ENCODE measurements at regions not wholly inside any gene's neighbourhood (a gene's known extent, or its start where the extent isn't known, plus 50 kb on each side); places are given as distances from the start of the nearest gene placed in this dataset.
A peak's percentile ranks its signal among the peaks of the same experiment; 100 is the strongest.
"Not testable (repeated sequence)": the region's sequence is repeated elsewhere in the genome, so short reads cannot be mapped to it uniquely, and the experiment has no call there.

DNA sequence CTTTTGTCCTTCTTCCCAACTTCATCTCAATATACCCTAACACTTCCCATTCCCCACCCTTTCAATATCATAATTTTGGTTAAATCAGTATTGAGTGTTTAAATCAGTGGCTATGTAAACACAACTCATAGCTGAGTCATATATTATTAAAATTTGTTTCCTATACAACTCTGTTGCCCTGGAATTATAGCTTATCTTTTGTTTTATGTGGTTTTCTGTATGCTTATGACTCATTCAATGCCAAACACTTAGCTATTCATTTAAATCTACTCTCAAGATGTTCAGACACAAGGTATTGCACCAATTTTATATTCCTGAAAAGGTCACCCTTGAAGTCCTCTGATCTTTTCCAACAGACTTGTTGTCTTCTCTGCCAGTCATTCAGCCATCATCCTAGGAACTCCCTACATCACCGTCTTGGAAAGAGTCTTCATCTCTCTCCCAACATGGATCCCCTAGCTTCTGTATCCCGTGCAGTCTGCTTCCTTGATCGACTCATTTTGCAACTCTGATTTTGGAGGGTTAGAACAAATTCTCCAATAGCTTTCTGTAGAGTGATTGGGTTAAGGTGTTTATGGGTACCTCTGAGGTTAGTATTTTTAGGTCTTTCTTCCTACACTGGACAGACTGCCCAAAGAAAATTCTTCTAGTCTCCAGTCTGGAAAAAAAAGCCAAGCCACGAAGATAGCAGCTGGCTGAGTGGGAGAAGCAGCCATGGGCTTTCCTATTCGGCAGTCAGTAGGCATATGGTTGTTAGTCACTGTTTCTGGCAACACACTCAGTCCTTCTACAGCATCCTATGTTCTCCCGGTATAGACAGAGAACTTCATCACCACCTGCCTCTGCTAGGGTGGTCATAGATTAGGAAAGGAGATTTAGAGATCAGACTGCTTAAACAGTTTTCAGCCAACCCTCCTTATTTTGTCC lies 102.1 kb downstream of the CRPPA start:
- DNase-seq, result no peak

DNA sequence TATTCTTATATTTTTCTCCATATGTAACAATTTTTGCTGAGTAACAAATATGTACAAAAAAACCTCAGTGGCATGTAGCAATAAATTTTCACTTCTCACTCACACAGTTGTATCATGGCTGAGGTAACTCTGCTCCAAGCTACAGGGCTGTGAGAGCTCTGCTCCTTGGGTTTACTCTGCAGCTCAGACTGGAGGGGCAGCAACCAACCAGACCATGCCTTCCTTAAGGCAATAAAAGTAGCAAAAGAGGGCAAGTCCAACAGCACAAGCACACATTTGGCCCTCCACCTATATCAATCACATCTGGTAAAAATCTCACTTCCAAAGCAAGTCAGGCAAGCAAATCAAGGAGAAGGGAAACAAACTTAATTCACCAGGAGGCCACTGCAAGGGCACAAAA lies 102.9 kb downstream of the CRPPA start:
- DNase-seq, result no peak

DNA sequence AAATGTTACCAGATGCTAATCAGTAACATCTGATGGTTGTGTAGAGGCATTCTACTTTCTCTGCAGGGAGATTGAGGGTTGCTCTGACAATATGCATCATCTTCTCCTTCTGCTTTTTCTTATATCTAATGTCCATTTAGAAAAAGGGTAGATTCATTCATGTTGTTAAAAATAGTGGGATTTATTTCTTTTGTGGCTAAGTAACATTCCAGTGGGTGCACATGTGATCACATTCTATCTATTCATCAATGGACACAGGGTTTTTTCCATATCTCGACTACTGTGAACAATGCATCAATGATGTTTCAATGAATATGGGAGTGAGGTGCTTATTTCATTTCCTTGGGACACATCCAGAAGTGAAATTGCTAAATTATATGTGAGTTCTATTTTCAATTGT lies 103.9 kb downstream of the CRPPA start:
- DNase-seq, result no peak

DNA sequence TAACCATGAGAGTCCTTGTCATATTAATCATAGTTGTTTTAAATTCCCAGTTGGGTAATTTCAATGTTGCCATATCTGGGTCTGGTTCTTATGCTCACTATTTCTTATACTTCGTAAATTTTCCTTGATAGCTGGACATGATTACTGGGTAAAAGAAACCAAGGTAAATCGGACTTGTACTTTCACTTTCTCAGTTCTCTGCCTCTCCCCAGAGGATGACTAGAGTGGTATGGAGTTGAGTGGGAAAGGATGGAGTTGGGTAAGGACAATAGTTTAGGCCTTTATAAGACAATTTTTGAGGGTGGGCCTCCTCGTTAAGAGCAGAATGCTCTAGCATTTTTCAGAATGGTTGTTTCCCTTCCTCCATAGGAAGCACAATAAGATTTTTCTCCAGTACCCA lies 106.1 kb downstream of the CRPPA start:
- DNase-seq, result no peak

DNA sequence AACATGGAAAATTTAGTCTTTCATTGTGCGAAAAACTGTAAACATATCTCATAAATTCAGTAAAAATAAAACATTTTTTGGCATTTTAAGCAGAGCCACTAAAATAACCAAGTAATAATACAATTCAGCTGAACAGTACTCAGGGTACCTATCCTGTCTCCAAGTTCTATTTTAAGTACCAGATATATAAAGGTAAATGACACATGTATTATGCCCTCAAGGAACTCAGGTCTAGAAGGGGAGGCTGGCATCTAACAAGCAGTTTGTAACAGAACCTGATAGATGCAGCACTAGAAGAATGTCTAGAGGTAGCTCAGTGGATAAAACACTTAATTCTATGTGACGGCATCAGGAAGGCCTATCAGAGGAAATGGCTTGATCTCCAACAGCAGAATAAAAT lies 112.2 kb downstream of the CRPPA start:
- DNase-seq, result no peak

DNA sequence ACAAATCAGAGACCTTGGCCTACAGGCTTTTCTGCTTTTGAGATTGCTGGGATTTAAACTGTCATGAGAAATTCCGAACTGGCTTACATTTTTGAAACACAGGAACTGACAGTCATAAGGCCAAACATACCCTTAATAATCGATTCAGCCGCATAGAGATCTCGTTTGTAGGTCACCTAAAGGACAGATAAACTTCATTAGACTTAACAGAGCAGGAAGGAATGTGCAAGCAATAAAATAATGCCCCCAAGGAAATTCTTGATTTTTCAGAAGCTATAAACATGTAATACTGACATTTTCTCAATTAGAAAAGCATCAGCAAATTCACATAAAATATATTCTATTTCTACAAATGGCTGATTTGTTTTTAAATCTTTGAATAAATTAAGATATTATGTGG lies 120.0 kb downstream of the CRPPA start:
- no peak for DNase-seq

DNA sequence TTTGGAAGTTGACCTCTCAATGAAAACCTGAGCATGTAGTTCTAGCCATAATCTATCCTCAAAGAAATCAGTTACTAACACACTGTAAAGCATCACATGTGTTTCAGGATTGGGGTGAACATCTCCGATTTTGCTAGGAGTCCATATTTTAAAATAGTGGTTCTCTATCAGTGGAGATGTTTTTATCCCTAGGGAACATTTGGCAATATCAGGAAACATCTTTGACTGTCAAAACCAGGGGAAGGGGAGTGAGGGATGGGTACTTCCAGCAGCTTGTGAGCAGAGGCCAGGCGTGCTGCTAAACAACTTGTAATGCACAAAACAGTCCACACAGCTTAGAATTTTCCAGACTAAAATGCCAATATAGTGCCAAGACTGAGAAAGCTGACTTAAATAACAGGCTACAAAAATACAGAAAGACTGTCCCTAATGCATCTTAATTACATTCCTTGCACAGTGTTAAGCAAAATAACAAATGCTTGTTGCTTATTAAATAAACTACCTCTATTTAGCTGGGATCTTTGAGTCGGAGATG lies 120.9 kb downstream of the CRPPA start:
- DNase-seq, result no peak

DNA sequence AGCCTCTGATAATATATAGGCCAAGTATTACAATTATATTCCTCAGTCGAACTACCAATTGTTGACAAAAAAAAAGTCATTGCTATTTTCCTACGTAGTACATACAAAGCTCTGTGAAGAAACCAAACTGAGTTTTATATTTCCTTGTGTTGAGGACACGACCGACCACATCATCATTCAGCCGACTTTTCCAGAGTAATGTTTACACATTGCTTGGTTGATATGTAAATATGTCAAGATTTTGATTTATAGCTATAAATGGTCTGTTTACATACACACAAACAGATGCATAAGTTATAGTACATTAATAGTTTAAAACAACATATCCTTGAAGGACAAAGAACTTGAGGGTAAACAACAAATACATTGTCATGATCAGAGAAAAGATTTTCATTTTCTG lies 121.5 kb downstream of the CRPPA start:
- no peak for DNase-seq

DNA sequence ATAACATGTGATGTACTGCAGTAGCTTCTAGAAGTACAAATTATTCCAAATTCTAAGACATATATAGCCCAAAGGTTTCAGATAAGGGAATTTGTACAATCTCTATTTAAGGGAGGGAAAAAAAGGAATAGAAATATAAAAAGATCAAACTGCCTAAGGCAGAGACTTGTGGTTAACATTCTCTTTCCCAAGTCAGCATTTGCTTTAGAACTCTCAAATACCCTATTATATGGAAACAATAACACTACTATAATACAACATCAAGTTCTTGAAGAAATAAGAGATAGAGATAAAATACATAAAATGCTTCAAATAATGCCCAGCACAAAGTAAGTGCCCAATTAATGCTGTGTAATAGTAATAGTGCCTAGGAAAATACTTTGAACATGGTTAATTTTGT lies 123.1 kb downstream of the CRPPA start:
- DNase-seq, result no peak

DNA sequence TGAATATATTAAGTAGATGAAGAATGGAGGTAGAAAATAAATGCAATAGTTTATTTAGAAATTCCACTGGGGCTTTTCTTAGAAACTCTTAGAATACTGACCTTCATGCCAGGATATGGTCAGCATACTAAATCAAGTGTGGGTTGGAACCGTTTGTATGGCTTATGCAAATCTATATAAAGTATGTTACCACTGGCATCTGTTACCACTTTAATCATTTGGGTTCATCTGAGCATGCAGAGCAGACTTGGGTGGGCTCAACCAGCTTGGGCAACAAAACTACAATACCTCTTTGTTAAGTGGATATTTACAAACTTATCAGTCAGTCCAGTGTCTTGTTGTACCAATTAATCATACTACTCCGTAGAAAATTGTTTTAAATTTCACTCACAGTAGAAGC lies 125.8 kb downstream of the CRPPA start:
- no peak for DNase-seq

DNA sequence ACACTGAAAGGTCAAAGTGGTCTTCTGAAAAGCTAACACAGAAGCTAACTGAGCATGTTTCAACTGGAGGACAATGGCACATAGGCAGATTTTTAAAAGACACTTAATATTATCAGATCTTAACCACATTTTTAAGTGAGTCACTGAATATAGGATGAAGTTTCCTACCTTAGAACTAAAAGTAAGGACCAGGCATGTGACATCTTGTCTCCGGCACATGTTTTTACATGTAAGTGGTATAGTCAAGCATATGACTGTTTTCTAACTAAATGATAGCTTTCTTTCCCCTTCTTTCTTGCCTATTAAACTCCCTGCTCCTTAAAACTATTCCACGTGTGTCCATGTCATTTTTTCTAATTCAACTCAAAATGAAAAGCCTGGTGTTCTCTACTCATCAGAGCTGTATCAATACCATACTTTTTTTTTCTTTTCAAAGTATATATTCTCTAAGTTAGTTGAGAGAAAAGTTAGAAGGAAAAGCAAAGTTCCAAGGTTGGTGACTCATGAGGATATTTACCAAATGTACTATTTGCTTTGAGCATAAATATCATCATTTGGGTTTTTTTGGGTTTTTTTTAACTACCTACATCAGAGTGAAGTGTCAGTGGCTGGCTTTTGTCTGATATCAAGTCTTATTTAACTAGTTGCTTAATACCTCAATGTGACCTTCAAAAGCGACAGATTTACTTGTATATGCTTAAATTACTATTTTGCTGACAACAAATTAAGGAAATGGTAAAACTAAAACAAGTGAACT lies 127.5 kb downstream of the CRPPA start:
- DNase-seq, result no peak

DNA sequence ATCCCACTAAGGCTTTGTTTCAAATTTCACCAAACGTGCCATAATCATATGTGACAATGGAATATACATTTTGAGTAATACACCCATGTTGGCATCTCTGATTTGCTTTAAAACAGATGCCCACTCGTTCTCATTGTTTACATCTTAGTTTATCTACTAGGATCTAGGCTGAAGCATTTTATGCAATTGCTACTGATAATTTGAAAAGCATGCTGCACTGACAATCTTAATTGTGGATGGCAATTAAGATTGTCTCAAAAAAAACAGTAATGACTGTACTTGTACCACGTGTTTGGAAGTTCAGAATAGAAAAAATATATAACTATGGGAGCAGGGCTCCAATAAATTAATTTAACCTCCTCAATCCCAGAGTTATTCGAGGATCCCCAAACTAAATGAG lies 136.8 kb downstream of the CRPPA start:
- no peak for DNase-seq

DNA sequence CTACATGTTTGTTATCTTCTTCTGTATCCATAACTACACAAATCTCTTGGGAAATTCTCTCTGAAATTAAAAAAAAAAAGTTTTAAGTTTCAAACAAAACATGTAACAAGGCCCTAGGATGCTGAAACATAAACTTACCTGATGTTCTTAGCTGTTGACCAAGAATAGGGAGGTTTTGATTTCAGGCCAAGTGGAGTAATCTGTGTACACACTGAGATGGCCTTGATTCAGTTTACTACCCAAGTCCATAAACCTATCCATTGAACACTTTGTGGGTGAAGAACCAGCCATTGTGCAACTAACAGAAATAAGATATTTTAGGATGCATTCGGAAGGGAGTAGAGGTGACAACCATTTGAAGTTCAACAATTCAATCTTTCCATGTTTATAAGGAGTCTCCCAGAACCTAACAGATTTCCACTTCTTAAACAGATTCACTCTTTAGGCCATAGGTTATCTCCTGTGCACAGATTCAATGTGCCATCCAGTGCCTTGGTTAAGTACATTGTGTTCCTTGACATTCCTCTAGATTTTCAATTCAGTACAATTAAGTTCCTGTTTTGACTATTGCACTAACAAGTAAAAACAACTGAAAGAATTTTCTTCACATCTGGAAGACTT lies 143.1 kb downstream of the CRPPA start:
- no peak for DNase-seq

DNA sequence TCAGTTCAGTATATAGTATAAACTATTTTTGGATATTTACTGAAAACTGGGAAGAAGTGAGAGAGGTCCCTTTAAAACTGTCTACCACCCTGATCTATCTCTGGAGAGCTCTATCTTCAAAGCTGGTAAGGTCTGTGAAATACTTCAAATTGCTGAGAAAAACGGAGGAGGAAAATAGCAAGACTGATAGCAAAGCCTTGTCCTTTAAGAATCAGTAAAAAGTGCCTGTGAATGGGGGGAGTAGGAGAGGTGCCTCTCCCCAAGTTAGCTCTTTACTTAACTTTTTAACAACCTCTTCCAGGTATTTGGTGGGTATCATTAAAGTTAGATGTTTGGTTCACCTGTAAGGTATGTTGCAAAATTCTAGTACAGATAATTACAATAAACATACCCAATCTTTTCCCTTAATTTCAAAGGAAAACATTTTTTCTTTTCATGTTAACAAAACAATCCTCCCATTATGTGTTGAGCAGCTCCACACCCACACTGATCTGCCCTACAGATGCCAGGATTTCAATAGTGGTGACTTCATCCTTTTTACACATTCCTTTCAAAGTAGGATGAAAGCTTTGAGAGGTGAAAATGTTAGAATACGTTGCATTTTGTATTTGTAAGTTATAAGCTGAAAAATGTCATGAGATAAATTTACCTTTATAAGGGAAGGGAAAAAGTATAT lies 149.2 kb downstream of the CRPPA start:
- no peak for DNase-seq

DNA sequence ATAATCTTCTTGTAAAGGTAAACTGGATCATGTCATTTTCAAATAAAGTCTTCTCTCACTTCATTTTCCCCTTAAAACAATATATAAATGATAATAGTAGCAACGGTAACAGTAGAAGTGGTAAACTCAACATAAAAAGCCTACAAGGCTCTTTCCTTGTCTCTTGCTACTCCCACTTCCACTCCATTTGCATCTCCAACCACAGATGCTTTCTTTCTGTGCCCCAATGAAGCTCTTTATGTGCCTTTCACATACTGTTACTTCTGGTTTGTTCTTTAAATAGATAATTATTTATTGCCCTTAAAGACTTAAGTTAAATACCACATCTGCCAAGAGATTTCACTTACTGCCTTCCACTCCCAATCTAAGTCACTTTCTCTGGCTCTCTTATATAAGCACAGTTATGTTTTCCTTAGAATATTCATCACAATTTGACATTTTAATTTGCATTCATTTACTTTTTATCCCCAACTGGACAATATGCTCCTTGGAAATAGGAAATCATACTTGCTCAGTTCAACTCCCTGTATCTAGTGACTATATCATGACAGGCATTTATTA lies 149.9 kb downstream of the CRPPA start:
- no peak for DNase-seq

DNA sequence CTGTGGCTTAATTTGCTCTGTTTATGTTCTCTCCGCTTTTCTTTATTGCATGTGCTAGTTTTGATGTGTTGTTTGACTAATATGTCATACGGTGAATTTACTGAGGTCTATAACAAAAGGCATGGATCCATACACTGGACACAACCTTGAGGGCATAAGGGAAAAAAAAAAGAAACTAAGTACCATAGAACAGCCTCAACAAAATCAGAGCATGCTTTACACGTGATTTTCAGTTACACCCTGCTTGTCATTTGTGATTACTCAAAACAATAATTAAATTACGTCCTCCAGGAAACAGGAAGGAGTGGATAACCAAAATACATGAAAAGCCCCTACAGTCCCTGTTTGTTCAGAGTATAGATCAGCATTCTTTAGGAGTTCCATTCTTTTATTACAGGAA lies 150.5 kb downstream of the CRPPA start:
- DNase-seq, result no peak

DNA sequence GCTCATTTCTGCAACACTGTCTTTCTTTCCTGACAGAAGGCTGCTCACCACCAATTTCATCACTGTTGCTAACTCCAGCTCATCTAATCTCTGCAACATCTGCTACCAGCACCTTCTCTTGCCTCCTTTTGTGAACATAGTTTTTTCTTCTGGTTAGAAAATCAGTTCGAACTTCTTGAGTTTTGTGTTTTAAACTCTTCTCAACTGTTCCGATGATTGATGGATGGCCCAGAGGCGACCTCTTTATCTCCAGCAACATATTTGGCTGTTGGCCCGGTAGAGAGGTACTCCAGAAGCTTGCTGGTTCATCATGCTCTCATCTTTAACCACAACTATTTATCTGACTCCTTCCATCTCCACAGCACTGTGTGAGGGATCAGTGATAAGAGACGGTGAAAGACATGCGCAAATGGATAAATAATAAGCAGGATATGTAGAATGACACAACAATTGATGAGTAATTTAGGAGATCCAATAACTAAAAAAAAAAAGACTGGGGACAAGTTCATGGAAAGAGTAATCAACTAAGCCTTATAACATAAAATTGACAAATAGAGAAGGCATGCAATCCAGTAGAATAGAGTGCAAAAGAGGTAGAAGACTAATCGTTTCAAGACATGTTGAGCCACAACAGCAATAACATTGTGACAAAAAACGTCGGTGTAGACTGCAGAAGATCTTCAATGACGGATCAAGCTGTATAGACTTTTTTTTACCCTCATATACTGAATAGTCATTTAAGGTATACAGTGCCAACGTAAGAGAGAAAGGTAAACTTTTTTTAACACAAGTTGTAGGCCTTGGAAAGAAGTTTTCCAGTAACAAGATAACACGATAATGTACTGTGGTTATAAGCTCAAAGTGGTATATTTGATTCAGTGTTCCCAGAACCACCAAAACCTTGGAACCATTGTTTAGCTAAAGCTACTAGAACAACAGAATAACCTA lies 152.2 kb downstream of the CRPPA start:
- DNase-seq, result peak in 1 of 2 experiments; percentile 21

DNA sequence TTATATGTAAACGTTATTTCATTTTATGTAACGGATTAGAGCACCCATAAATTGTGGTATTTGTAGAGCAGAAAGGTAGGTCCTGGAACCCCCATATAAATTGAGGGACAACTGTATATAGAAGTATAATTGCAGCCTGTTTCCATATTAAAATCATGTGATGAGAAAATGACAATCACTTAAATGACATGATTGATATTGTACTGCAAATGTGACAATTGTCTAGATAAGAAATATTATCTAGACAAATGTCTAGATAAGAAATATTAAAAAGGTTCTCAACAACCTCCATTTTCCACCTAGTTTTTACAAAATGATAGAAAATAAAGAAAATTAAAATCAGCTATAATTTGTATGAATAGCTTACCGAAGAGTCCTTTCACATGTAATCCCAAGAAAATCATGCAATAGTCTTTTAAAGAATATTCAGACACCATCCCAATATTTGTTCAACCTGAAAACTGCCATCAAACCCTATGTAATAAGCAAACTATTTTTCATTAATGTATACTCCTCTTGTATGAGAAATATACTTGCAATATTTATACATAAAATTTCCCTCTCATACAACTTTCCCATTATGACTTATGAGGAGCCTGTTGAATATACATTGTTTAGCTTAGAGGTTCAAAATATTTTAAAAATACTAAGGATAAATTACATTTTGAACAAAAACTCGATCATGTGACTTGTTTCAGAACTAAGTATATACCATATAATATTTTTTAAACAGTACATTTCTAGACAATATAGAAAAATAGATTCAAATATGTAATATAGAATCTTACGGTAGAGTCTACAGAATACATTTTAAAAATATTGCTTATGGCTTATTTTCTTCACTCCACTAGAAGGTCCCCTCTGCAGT lies 153.2 kb downstream of the CRPPA start:
- no peak for DNase-seq

DNA sequence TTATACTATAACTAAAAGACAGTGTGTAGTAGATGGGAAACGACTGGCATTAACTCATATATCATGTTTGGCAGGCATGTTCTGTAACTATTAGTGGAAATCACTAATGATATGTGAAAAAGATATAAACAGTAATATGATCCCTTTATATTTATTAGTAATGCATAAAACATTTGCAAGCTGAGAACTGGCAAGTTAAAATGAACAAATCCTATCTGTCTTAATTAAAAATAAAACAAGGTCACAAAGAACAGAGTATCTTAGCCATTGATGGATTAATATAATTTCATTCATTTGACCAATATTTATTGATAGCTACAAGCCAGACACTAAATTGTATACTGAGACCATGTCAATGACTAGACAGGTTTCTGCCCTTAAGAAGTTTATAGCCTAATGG lies 154.5 kb downstream of the CRPPA start:
- DNase-seq, result no peak

DNA sequence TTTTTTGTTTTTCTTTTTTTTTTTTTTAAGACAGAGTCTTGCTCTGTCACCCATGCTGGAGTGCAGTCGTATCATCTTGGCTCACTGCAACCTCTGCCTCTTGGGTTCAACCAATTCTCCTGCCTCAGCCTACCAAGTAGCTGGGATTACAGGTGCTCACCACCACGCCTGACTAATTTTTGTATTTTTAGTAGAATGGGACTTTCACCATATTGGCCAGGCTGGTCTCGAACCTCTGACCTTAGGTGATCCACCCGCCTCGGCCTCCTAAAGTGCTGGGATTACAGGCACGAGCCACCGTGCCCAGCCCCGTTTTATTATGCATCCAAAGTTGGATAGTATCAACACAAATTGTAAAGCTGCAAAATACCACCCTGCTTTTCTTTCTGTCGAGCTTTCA lies 154.9 kb downstream of the CRPPA start:
- not testable (repeated sequence) for DNase-seq
